CD4-positive, alpha-beta memory T cell (primary cell): ENCODE measurements at regions not wholly inside any gene's neighbourhood (a gene's known extent, or its start where the extent isn't known, plus 50 kb on each side); places are given as distances from the start of the nearest gene placed in this dataset.
A peak's percentile ranks its signal among the peaks of the same experiment; 100 is the strongest.

ENCODE experiments used
- CTCF ChIA-PET: fragments of 350-600 bp; sonication (Branson Sonifier 250); formaldehyde crosslinking; loops from one replicate; lab custom pipeline; 2021; ENCODE audit warnings: inconsistent platforms; ENCODE audit not compliant: partially characterized antibody; lab: Charles Lee
- POLR2A ChIA-PET: fragments of 350-600 bp; sonication (Branson Sonifier 250); formaldehyde crosslinking; loops from one replicate; lab custom pipeline; 2021; ENCODE audit not compliant: partially characterized antibody; lab: Charles Lee
- DNase-seq, 5 donors: peaks; one replicate each; pipeline versions ENCODE4 v3.0.0 to v3.0.0-alpha.2; 2020 to 2022; ENCODE audit warnings: mixed read lengths in 1 of 5
- H3K27ac ChIP-seq: one replicate; pipeline ENCODE4 v1.7.0; 2013; ENCODE audit warnings: low read depth, low read length
- H3K27me3 ChIP-seq: 2 replicates; pipeline ENCODE4 v1.7.0; 2013; ENCODE audit warnings: mild to moderate bottlenecking, low read length, moderate library complexity; ENCODE audit not compliant: insufficient read depth
- H3K36me3 ChIP-seq: 2 replicates; pipeline ENCODE4 v1.7.0; 2013; ENCODE audit warnings: mild to moderate bottlenecking, low read length, moderate library complexity; ENCODE audit not compliant: insufficient read depth
- H3K4me1 ChIP-seq: 2 replicates; pipeline ENCODE4 v1.7.0; 2013; ENCODE audit warnings: mild to moderate bottlenecking, low read length, moderate library complexity; ENCODE audit not compliant: insufficient read depth
- H3K4me3 ChIP-seq, 2 donors: one replicate each; pipeline ENCODE4 v1.7.0; 2013; ENCODE audit warnings: low read length in 2 of 2, mild to moderate bottlenecking in 1 of 2
- H3K9me3 ChIP-seq, 2 donors: one replicate each; pipeline ENCODE4 v1.7.0; 2013; ENCODE audit warnings: low read length in 2 of 2, control low read depth in 1 of 2; ENCODE audit not compliant: control insufficient read depth in 1 of 2
- H3K27ac Mint-ChIP-seq, 7 donors: one replicate each; pipeline ENCODE4 v1.8.0; 2020 to 2021; ENCODE audit warnings: mixed read lengths in 7 of 7, mild to moderate bottlenecking in 6 of 7, inconsistent platforms in 3 of 7, moderate library complexity in 3 of 7
- H3K27me3 Mint-ChIP-seq, 2 donors: one replicate each; pipeline ENCODE4 v1.8.0; 2020 to 2021; ENCODE audit warnings: mixed read lengths in 2 of 2
- H3K36me3 Mint-ChIP-seq, 2 donors: one replicate each; pipeline ENCODE4 v1.8.0; 2020 to 2021; ENCODE audit warnings: mixed read lengths in 2 of 2, inconsistent platforms in 1 of 2, mild to moderate bottlenecking in 1 of 2
- H3K4me1 Mint-ChIP-seq, 4 donors: one replicate each; pipeline ENCODE4 v1.8.0; 2020 to 2021; ENCODE audit warnings: mixed read lengths in 4 of 4, mild to moderate bottlenecking in 1 of 4
- H3K4me3 Mint-ChIP-seq, 8 donors: one replicate each; pipeline ENCODE4 v1.8.0; 2020 to 2021; ENCODE audit warnings: mixed read lengths in 8 of 8, mild to moderate bottlenecking in 7 of 8, moderate library complexity in 6 of 8, inconsistent platforms in 3 of 8
- H3K9me3 Mint-ChIP-seq, 8 donors: one replicate each; pipeline ENCODE4 v1.8.0; 2020 to 2021; ENCODE audit warnings: mixed read lengths in 8 of 8, mild to moderate bottlenecking in 5 of 8, inconsistent platforms in 3 of 8, moderate library complexity in 1 of 8
- intact Hi-C: fragments of 100-400 bp; cut with micrococcal nuclease; formaldehyde crosslinking; loops from one replicate; pipeline ENCODE4 v1.15.1; 2023

DNA sequence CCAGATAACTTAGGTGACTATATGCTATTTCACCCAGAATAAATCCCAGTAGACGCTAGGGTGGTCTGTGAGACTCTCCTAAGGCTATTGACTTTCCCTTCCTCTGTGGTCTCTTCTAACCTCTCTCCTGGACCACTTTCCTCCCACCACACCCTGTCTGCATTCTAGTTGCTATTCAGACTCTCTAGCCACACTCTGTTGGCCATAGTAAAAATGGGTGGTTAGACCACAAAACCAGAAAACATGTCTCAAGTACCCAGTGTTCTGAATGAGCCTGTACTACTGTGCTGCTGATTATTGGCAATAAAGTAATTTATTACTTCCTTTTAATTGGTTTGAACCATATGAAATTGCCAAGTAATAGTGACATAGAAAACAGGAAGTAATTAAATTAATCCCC is 240.8 kb downstream of the KIF20B start:
- POLR2A ChIA-PET: no interaction called here
- Histone ChIP-seq H3K36me3 (no peaks in the 10 kb centered on the region), H3K4me3 (no peak overlapping the region), H3K27ac (no peak overlapping the region), H3K9me3 (no peaks in the 10 kb centered on the region), H3K4me1 (peaks cover 12% of the 10 kb centered on the region), H3K27me3 (no peaks in the 10 kb centered on the region)
- intact Hi-C loops: no loop called here
- H3K4me3 Mint-ChIP-seq: no peak overlapping the region
- no peaks in the 10 kb centered on the region for H3K36me3 Mint-ChIP-seq
- peaks cover 0 to 5% (median 0%) of the 10 kb centered on the region in 8 donors for H3K9me3 Mint-ChIP-seq
- no peak overlapping the region for H3K27ac Mint-ChIP-seq
- DNase-seq: no peak
- CTCF ChIA-PET: no interaction called here
- H3K4me1 Mint-ChIP-seq: peaks cover 7 to 15% (median 11%) of the 10 kb centered on the region in 4 donors
- peaks cover 2 to 9% of the 10 kb centered on the region in 2 donors for H3K27me3 Mint-ChIP-seq

GRCh38 chr10:89944138-89944537 is 242.7 kb downstream of the KIF20B start:
- H3K36me3 ChIP-seq: no peaks in the 10 kb centered on the region
- POLR2A ChIA-PET: no interaction called here
- DNase-seq: no peak
- H3K4me3 ChIP-seq: no peak overlapping the region
- H3K27ac Mint-ChIP-seq: no peak overlapping the region
- CTCF ChIA-PET: interaction anchor here (1.7 kb wide), 1 partner anchor 12 kb away, joined by 5 read pairs; no protein-coding TSS in a partner anchor
- H3K27me3 Mint-ChIP-seq: peaks cover 2 to 4% of the 10 kb centered on the region in 2 donors
- intact Hi-C loops: no loop called here
- H3K4me1 Mint-ChIP-seq: peaks cover 7 to 15% (median 11%) of the 10 kb centered on the region in 4 donors
- H3K4me3 Mint-ChIP-seq: no peak overlapping the region
- no peaks in the 10 kb centered on the region for H3K9me3 ChIP-seq
- H3K9me3 Mint-ChIP-seq: peaks cover 0 to 6% (median 0%) of the 10 kb centered on the region in 8 donors
- no peaks in the 10 kb centered on the region for H3K36me3 Mint-ChIP-seq
- H3K27ac ChIP-seq: no peak overlapping the region
- no peaks in the 10 kb centered on the region for H3K27me3 ChIP-seq
- H3K4me1 ChIP-seq: peaks cover 12% of the 10 kb centered on the region

DNA sequence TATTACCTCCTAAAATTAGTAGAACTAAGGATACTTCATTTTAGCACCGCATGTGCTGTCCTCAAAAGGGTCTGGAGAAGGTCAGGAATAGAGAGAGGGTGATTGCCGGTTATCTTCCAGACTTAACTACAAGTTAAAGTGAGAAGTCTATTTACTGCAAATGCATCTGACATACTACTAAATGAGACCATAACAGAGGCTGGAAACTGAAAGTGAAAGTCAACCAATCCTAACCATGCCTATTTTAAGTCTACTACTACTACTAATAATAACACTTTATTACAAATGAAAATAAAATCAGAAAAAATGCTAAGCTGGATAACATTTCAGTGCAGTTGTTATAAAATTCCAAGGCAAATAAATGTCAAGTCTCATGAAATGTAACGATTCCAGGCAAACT is 244.7 kb downstream of the KIF20B start:
- Histone ChIP-seq H3K36me3 (no peaks in the 10 kb centered on the region), H3K9me3 (no peaks in the 10 kb centered on the region), H3K27me3 (no peaks in the 10 kb centered on the region), H3K4me1 (peaks cover 12% of the 10 kb centered on the region), H3K27ac (no peak overlapping the region), H3K4me3 (no peak overlapping the region)
- ChIA-PET POLR2A (no interaction called here), CTCF (interaction anchor here (1.7 kb wide), 1 partner anchor 10 kb away, joined by 5 read pairs; no protein-coding TSS in a partner anchor)
- H3K27me3 Mint-ChIP-seq: peaks cover 0 to 2% of the 10 kb centered on the region in 2 donors
- peak overlapping the region in 3 of 7 donors; percentile 14 to 54 (median 17) for H3K27ac Mint-ChIP-seq
- H3K4me1 Mint-ChIP-seq: peaks cover 7 to 15% (median 11%) of the 10 kb centered on the region in 4 donors
- H3K9me3 Mint-ChIP-seq: peaks cover 0 to 6% (median 0%) of the 10 kb centered on the region in 8 donors
- peak overlapping the region in 7 of 8 donors; percentile 27 to 75 (median 60) for H3K4me3 Mint-ChIP-seq
- intact Hi-C loops: no loop called here
- H3K36me3 Mint-ChIP-seq: no peaks in the 10 kb centered on the region
- peak in 4 of 5 donors; percentile 4 to 12 (median 6) for DNase-seq

- H3K4me1 ChIP-seq: peaks cover 12% of the 10 kb centered on the region
- Mint-ChIP-seq H3K36me3 (no peaks in the 10 kb centered on the region), H3K27me3 (peaks cover 0 to 7% of the 10 kb centered on the region in 2 donors), H3K27ac (no peak overlapping the region), H3K4me1 (peaks cover 7 to 15% (median 11%) of the 10 kb centered on the region in 4 donors), H3K9me3 (peaks cover 0 to 6% (median 0%) of the 10 kb centered on the region in 8 donors), H3K4me3 (no peak overlapping the region)
- CTCF ChIA-PET: no interaction called here
- H3K4me3 ChIP-seq: no peak overlapping the region
- H3K36me3 ChIP-seq: no peaks in the 10 kb centered on the region
- DNase-seq: no peak
- no peaks in the 10 kb centered on the region for H3K9me3 ChIP-seq
- intact Hi-C loops: no loop called here
- H3K27ac ChIP-seq: no peak overlapping the region
- POLR2A ChIA-PET: no interaction called here
- H3K27me3 ChIP-seq: no peaks in the 10 kb centered on the region
Measured at GRCh38 chr10:89949496-89949895, 248.1 kb downstream of the KIF20B start.

DNA sequence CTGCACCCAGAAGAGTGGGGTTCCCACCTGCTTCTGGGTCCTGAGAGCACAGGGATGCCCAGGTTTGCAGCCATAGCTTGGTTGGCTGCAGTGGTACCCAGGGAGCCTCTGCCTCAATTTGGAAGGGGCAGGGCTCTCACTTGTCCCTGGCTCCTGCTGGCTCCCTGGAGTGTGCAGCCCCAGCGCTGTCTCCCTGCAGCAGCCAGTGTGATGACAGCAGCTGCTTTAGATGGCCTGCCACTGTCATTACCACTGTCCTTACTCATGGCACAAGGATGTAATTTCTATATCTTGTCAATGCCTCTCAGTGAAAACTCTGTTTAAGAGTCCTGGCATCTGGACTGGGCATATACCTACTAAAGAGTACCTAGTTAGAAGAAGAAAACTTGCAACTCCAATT is 250.9 kb downstream of the KIF20B start:
- intact Hi-C loops: no loop called here
- peaks cover 0 to 5% (median 0%) of the 10 kb centered on the region in 8 donors for H3K9me3 Mint-ChIP-seq
- H3K27ac Mint-ChIP-seq: no peak overlapping the region
- no peaks in the 10 kb centered on the region for H3K4me1 ChIP-seq
- no peak overlapping the region for H3K27ac ChIP-seq
- POLR2A ChIA-PET: no interaction called here
- no peak overlapping the region for H3K4me3 Mint-ChIP-seq
- DNase-seq: no peak
- no peaks in the 10 kb centered on the region for H3K9me3 ChIP-seq
- no peaks in the 10 kb centered on the region for H3K36me3 Mint-ChIP-seq
- CTCF ChIA-PET: interaction anchor here (1.3 to 1.8 kb wide), 2 partner anchors 8 to 10 kb away, joined by 4 read pairs; no protein-coding TSS in a partner anchor
- peaks cover 0 to 7% of the 10 kb centered on the region in 2 donors for H3K27me3 Mint-ChIP-seq
- no peaks in the 10 kb centered on the region for H3K4me1 Mint-ChIP-seq
- no peak overlapping the region for H3K4me3 ChIP-seq
- H3K27me3 ChIP-seq: no peaks in the 10 kb centered on the region
- no peaks in the 10 kb centered on the region for H3K36me3 ChIP-seq

- CTCF ChIA-PET: interaction anchor here (1.8 kb wide), 1 partner anchor 8 kb away, joined by 4 read pairs; no protein-coding TSS in a partner anchor
- H3K4me1 ChIP-seq: no peaks in the 10 kb centered on the region
- Mint-ChIP-seq H3K27me3 (peaks cover 0 to 7% of the 10 kb centered on the region in 2 donors), H3K4me1 (no peaks in the 10 kb centered on the region), H3K36me3 (no peaks in the 10 kb centered on the region), H3K9me3 (peaks cover 0 to 2% (median 0%) of the 10 kb centered on the region in 8 donors), H3K4me3 (no peak overlapping the region), H3K27ac (no peak overlapping the region)
- intact Hi-C loops: no loop called here
- no peak for DNase-seq
- no peaks in the 10 kb centered on the region for H3K27me3 ChIP-seq
- H3K4me3 ChIP-seq: no peak overlapping the region
- POLR2A ChIA-PET: no interaction called here
- no peaks in the 10 kb centered on the region for H3K36me3 ChIP-seq
- H3K9me3 ChIP-seq: no peaks in the 10 kb centered on the region
- H3K27ac ChIP-seq: no peak overlapping the region
Measured at GRCh38 chr10:89952751-89953150, 251.4 kb downstream of the KIF20B start.

DNA sequence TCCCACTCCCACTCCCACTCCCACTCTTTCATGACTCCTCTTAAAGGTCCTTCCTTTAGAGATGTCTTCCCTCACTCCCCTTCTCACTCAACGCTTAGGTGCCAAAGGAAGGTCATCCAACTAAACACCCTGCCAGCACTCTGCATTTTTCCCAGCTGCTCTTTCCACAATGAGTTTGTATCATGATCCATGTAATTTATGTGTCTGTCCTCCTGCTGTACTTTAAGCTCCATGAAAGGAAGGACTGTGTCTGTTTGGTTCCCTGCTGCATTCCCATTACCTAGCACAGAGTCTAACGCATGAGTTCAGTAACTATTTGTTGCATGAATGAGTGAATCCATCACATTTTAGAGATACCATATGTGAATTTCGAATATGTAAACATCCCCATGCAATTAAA is 252.7 kb downstream of the KIF20B start:
- no peak overlapping the region for H3K4me3 ChIP-seq
- H3K27me3 ChIP-seq: no peaks in the 10 kb centered on the region
- H3K27ac Mint-ChIP-seq: no peak overlapping the region
- H3K9me3 ChIP-seq: no peaks in the 10 kb centered on the region
- H3K4me3 Mint-ChIP-seq: peak overlapping the region in 1 of 8 donors; percentile 46
- CTCF ChIA-PET: no interaction called here
- no peaks in the 10 kb centered on the region for H3K4me1 ChIP-seq
- H3K4me1 Mint-ChIP-seq: no peaks in the 10 kb centered on the region
- no peak overlapping the region for H3K27ac ChIP-seq
- POLR2A ChIA-PET: no interaction called here
- H3K36me3 ChIP-seq: no peaks in the 10 kb centered on the region
- H3K27me3 Mint-ChIP-seq: peaks cover 0 to 7% of the 10 kb centered on the region in 2 donors
- DNase-seq: no peak
- intact Hi-C loops: no loop called here
- H3K9me3 Mint-ChIP-seq: peaks cover 0 to 1% (median 0%) of the 10 kb centered on the region in 8 donors
- no peaks in the 10 kb centered on the region for H3K36me3 Mint-ChIP-seq
